HAP-1 (cell line): ENCODE measurements at regions not wholly inside any gene's neighbourhood (a gene's known extent, or its start where the extent isn't known, plus 50 kb on each side); places are given as distances from the start of the nearest gene placed in this dataset.

ENCODE experiments used
- DNase-seq, 2 experiments: peaks; one replicate each; pipeline ENCODE4 v3.0.0-alpha.2; 2016 to 2020; ENCODE audit warnings: low spot score in 2 of 2
- H3K27me3 ChIP-seq: fragments of 250-450 bp; sonication (Bioruptor Pico); 2 replicates; pipeline ENCODE4 v1.5.1; 2020; ENCODE audit warnings: low read depth, mild to moderate bottlenecking, moderate library complexity
- H3K36me3 ChIP-seq: fragments of 250-450 bp; sonication (Bioruptor Pico); replicated peaks from 2 replicates; pipeline ENCODE4 v1.5.1; 2020; ENCODE audit warnings: mild to moderate bottlenecking
- H3K4me1 ChIP-seq: fragments of 250-450 bp; sonication (Bioruptor Pico); 2 replicates; pipeline ENCODE4 v1.5.1; 2020; ENCODE audit warnings: mild to moderate bottlenecking
- H3K4me3 ChIP-seq: fragments of 250-450 bp; sonication (Bioruptor Pico); 2 replicates; pipeline ENCODE4 v1.5.1; 2020; ENCODE audit warnings: mild to moderate bottlenecking, moderate library complexity
- H3K9me3 ChIP-seq: fragments of 250-450 bp; sonication (Bioruptor Pico); 2 replicates; pipeline ENCODE4 v1.5.1; 2020; ENCODE audit warnings: mild to moderate bottlenecking, moderate library complexity
- in situ Hi-C: fragments of 300-500 bp; cut with MboI; formaldehyde crosslinking; loops from 3 replicates; pipeline ENCODE4 v1.14.3; 2020; ENCODE audit warnings: low sequenced_read_pairs, inconsistent platforms, mixed read lengths

DNA sequence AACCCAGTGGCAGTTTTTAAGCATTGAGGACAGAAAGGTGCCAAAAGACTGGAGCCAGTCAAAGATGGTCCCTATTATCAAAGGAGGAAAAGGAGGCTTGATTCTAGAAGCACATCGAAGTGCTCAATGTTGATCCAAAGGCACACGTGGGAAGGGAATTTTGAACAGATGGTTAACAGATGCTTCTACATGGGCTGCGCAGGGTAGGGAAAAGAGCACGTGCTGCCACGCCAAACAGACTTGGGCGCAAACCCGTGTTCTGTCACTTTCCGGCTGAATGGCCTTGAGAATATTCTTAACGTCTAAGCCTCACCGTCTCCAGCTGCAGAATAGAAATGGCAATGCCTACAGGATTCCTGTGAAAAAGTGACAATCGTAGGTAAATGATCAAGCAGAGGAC, 217.9 kb upstream of the MTNR1B start:
- in situ Hi-C loops = no loop called here
- no peaks in the 10 kb centered on the region for H3K36me3 ChIP-seq
- no peaks in the 10 kb centered on the region for H3K4me1 ChIP-seq
- no peak overlapping the region for H3K4me3 ChIP-seq
- H3K27me3 ChIP-seq = no peaks in the 10 kb centered on the region
- no peaks in the 10 kb centered on the region for H3K9me3 ChIP-seq
- DNase-seq = no peak

GRCh38 chr11:92752122-92752521, 217.3 kb upstream of the MTNR1B start:
- Histone ChIP-seq H3K9me3 (no peaks in the 10 kb centered on the region), H3K4me3 (no peak overlapping the region), H3K36me3 (no peaks in the 10 kb centered on the region), H3K27me3 (no peaks in the 10 kb centered on the region), H3K4me1 (no peaks in the 10 kb centered on the region)
- in situ Hi-C loops = no loop called here
- no peak for DNase-seq

- Histone ChIP-seq H3K36me3 (no peaks in the 10 kb centered on the region), H3K4me1 (no peaks in the 10 kb centered on the region), H3K27me3 (no peaks in the 10 kb centered on the region), H3K4me3 (no peak overlapping the region), H3K9me3 (no peaks in the 10 kb centered on the region)
- in situ Hi-C loops = no loop called here
- DNase-seq = no peak
Observed at GRCh38 chr11:92753161-92753560, 216.3 kb upstream of the MTNR1B start.

- no peak for DNase-seq
- H3K9me3 ChIP-seq = no peaks in the 10 kb centered on the region
- no peaks in the 10 kb centered on the region for H3K36me3 ChIP-seq
- H3K27me3 ChIP-seq = no peaks in the 10 kb centered on the region
- H3K4me1 ChIP-seq = no peaks in the 10 kb centered on the region
- in situ Hi-C loops = no loop called here
- H3K4me3 ChIP-seq = no peak overlapping the region
Observed at GRCh38 chr11:92758241-92758780, 211.1 kb upstream of the MTNR1B start.

DNA sequence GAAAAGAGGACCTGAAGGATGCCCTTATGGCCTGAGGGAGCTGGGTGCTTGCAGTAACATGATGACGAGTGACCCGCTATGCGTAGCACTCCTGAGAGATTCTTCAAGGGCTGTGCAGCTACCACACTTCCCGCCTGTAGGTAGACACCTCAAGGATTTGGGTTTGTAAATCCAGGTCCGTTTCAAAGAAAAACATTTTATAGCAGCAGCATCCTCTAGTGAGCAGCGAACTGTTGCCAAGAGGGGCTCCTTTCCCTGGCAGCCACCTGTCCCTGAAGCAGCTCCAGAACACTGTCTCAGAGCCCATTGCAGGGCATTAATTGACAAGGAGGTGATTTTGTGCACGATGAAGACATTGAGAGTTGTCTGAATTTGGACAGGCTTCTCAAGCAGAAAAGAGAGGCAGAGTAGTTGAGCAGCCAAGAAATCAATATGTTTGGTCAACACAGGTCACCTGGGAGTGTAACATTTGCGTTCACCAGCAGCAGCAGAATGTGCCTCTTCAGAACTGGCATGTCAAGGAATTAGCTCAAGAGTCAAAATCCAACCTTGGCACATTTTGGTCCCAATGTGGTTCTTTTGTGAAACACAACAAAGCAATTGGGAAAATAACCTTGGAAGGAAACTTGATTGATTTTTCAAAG, 209.8 kb upstream of the MTNR1B start:
- DNase-seq = no peak
- Histone ChIP-seq H3K9me3 (no peaks in the 10 kb centered on the region), H3K36me3 (no peaks in the 10 kb centered on the region), H3K27me3 (no peaks in the 10 kb centered on the region), H3K4me3 (no peak overlapping the region), H3K4me1 (no peaks in the 10 kb centered on the region)
- in situ Hi-C loops = no loop called here

DNA sequence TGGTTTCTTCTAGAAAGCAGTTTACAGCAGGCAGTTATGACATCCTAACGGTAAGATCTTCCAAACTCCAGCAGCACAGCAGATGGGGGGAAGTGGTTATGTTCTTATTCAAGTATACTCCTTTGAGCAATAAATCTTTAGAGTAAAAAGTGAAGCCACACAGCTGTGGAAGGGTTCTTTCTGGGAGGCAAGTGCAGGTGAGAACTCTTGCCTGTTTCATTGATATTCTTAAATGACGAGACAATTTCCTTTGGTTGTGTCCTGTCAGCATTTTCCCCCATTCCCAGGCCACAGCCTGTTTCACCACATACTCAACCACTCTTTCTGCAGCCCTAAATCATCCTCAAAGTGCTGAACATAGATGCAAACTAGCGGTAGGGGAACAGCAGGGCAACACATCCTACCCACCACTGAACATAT, 207.3 kb upstream of the MTNR1B start:
- no peaks in the 10 kb centered on the region for H3K9me3 ChIP-seq
- H3K4me1 ChIP-seq = no peaks in the 10 kb centered on the region
- H3K4me3 ChIP-seq = no peak overlapping the region
- H3K27me3 ChIP-seq = no peaks in the 10 kb centered on the region; the same call in 1 of the 2 replicates
- no peak for DNase-seq
- in situ Hi-C loops = no loop called here
- no peaks in the 10 kb centered on the region for H3K36me3 ChIP-seq

GRCh38 chr11:92763336-92763735, 206.1 kb upstream of the MTNR1B start:
- no peaks in the 10 kb centered on the region for H3K36me3 ChIP-seq
- no peak for DNase-seq

DNA sequence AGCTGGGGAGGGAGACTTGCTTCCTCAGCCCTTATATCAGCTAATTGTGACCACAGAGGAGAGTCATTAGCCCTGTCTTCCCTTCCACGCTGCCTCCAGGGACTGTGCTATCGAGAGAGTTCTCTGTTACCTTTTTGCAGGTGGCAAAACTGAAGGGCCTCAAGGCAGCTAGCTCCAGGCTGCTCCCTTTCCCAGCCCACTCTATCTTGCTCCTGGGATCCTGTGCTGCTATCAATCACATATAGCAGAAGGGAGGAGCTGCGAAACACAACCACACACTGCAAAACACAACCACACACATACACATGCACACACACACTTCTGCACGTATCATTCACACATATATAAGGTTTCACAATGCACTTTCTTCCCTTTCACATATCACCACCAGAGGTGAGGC, 205.3 kb upstream of the MTNR1B start:
- no peak for DNase-seq
- no peak overlapping the region for H3K4me3 ChIP-seq
- H3K9me3 ChIP-seq = no peaks in the 10 kb centered on the region
- in situ Hi-C loops = no loop called here
- H3K4me1 ChIP-seq = no peaks in the 10 kb centered on the region
- no peaks in the 10 kb centered on the region for H3K36me3 ChIP-seq
- no peaks in the 10 kb centered on the region; the same call in 1 of the 2 replicates for H3K27me3 ChIP-seq

More at GRCh38 chr11:92763336-92763735, 206.1 kb upstream of the MTNR1B start:
- Histone ChIP-seq H3K9me3 (no peaks in the 10 kb centered on the region), H3K4me1 (no peaks in the 10 kb centered on the region), H3K4me3 (no peak overlapping the region), H3K27me3 (no peaks in the 10 kb centered on the region; the same call in 1 of the 2 replicates)
- in situ Hi-C loops = no loop called here

GRCh38 chr11:92765082-92765840, 204.2 kb upstream of the MTNR1B start:
- Histone ChIP-seq H3K9me3 (no peaks in the 10 kb centered on the region), H3K4me1 (no peaks in the 10 kb centered on the region), H3K36me3 (no peaks in the 10 kb centered on the region), H3K4me3 (no peak overlapping the region), H3K27me3 (no peaks in the 10 kb centered on the region; the same call in 1 of the 2 replicates)
- no peak for DNase-seq
- in situ Hi-C loops = no loop called here

GRCh38 chr11:92765965-92766371, 203.5 kb upstream of the MTNR1B start:
- in situ Hi-C loops = no loop called here
- no peaks in the 10 kb centered on the region; the same call in 1 of the 2 replicates for H3K27me3 ChIP-seq
- no peaks in the 10 kb centered on the region for H3K4me1 ChIP-seq
- H3K36me3 ChIP-seq = no peaks in the 10 kb centered on the region
- DNase-seq = no peak
- no peaks in the 10 kb centered on the region for H3K9me3 ChIP-seq
- no peak overlapping the region for H3K4me3 ChIP-seq

DNA sequence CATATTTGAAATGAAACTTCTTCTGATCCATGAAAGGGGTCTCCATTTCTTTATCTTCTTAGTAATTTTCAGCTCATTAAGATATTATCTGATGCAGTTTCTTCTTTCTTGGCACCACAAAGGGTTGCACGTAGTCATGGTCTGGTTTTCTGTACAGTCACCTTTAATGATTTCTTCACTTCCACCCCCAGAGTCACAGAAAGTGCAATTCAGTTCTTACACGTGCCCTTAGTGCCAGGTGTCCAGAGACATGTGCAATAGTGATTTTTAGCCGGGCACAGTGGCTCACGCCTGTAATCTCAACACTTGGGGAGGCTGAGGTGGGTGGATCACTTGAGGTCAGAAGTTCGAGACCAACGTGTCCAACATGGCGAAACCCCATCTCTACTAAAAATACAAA, 202.8 kb upstream of the MTNR1B start:
- in situ Hi-C loops = no loop called here
- H3K4me3 ChIP-seq = no peak overlapping the region
- H3K4me1 ChIP-seq = no peaks in the 10 kb centered on the region
- no peaks in the 10 kb centered on the region; the same call in 1 of the 2 replicates for H3K27me3 ChIP-seq
- DNase-seq = no peak
- H3K9me3 ChIP-seq = no peaks in the 10 kb centered on the region
- H3K36me3 ChIP-seq = no peaks in the 10 kb centered on the region

DNA sequence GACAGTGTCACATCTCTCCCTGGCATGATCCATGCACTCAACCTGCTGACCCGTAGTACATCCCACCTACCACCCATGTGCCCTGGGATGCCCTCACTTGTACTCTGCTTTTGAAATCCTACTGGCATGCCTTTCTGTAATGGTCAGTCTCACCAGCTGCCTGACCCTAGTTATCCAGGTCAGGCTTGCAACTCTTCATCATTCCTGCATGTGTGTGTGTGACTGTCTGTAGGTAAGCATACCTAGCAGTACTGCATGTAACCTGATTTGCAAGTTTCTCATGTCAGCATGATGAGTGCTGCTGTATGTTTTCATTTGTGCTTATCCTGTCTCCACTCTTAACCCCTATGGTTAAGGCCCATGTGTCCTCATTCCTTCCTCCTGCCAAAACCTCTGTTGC, 202.0 kb upstream of the MTNR1B start:
- Histone ChIP-seq H3K27me3 (no peaks in the 10 kb centered on the region; the same call in 1 of the 2 replicates), H3K4me1 (no peaks in the 10 kb centered on the region), H3K36me3 (no peaks in the 10 kb centered on the region), H3K9me3 (no peaks in the 10 kb centered on the region), H3K4me3 (no peak overlapping the region)
- in situ Hi-C loops = no loop called here
- DNase-seq = no peak

DNA sequence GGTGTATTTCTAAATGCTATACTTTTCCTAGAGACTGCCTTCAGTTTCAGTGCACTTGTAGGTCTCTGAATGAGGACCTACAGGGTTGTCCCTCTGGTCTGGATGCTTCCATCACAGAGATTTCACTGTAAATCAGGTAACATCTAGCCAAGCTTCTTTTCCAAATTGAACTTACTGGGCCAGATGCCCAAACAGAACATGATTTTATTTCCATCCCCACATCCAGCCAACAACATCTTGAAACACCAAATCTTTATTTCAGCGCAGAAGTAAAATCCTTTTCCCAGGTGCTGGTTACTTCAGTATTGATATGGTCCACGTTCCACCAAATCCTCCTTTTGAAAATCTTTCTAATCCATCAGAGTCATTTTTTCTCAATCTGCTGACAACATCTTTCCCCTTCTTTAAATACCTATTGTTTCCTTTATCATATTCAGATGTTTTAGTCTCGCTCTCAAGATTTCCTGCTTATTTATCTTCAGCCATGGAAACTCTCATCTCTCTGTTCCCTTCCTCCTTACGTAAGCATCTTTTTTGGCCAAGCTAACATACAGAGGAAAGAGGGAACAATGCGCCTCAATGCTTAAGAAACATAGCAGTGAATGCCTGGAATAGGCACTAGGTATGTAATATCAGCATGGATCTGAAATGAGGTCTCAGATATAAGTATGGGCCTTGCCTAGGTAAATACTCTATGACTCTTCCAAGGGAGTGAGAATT, 201.2 kb upstream of the MTNR1B start:
- in situ Hi-C loops = no loop called here
- Histone ChIP-seq H3K36me3 (no peaks in the 10 kb centered on the region), H3K27me3 (no peaks in the 10 kb centered on the region; the same call in 1 of the 2 replicates), H3K9me3 (no peaks in the 10 kb centered on the region), H3K4me3 (no peak overlapping the region), H3K4me1 (no peaks in the 10 kb centered on the region)
- DNase-seq = no peak

- Histone ChIP-seq H3K9me3 (no peaks in the 10 kb centered on the region), H3K27me3 (no peaks in the 10 kb centered on the region; the same call in 1 of the 2 replicates), H3K4me1 (no peaks in the 10 kb centered on the region), H3K4me3 (no peak overlapping the region), H3K36me3 (no peaks in the 10 kb centered on the region)
- in situ Hi-C loops = no loop called here
- DNase-seq = no peak
Observed at GRCh38 chr11:92769112-92769511, 200.3 kb upstream of the MTNR1B start.
